GM21619 (cell line): ENCODE measurements at regions not wholly inside any gene's neighbourhood (a gene's known extent, or its start where the extent isn't known, plus 50 kb on each side); places are given as distances from the start of the nearest gene placed in this dataset.
"Not testable (repeated sequence)": the region's sequence is repeated elsewhere in the genome, so short reads cannot be mapped to it uniquely, and the experiment has no call there.

Experiments
- ATAC-seq: cut with Tn5 transposase; IDR thresholded peaks from one replicate; pipeline ENCODE4 v1.9.1; 2021; ENCODE audit not compliant: unreplicated experiment

- ATAC-seq, result no peak
Observed at GRCh38 chr1:47593013-47593568, 155.2 kb downstream of the FOXD2 start.

- ATAC-seq, result no peak
Observed at GRCh38 chr1:47593598-47594285, 155.9 kb downstream of the FOXD2 start.

GRCh38 chr1:47594627-47595026 is 156.8 kb downstream of the FOXD2 start:
- ATAC-seq, result no peak

- ATAC-seq, result no peak
Observed at GRCh38 chr1:47596328-47596727, 158.5 kb downstream of the FOXD2 start.

GRCh38 chr1:47598357-47598756 is 160.5 kb downstream of the FOXD2 start:
- no peak for ATAC-seq

GRCh38 chr1:47599777-47600176 is 161.9 kb downstream of the FOXD2 start:
- ATAC-seq, result no peak

- not testable (repeated sequence) for ATAC-seq
Observed at GRCh38 chr1:47602491-47602890, 164.6 kb downstream of the FOXD2 start.

GRCh38 chr1:47604869-47605268 is 167.0 kb downstream of the FOXD2 start:
- not testable (repeated sequence) for ATAC-seq

- no peak for ATAC-seq
Observed at GRCh38 chr1:47608296-47608875, 170.5 kb downstream of the FOXD2 start.

- no peak for ATAC-seq
Observed at GRCh38 chr1:47611992-47612391, 174.1 kb downstream of the FOXD2 start.

- ATAC-seq, result no peak
Observed at GRCh38 chr1:47612819-47613218, 175.0 kb downstream of the FOXD2 start.

- no peak for ATAC-seq
Observed at GRCh38 chr1:47616036-47616435, 178.2 kb downstream of the FOXD2 start.

- no peak for ATAC-seq
Observed at GRCh38 chr1:47616906-47617305, 179.1 kb downstream of the FOXD2 start.

GRCh38 chr1:47617381-47618221 is 179.8 kb downstream of the FOXD2 start:
- no peak for ATAC-seq

GRCh38 chr1:47618222-47618720 is 180.4 kb downstream of the FOXD2 start:
- ATAC-seq, result no peak

GRCh38 chr1:47618830-47619229 is 181.0 kb downstream of the FOXD2 start:
- ATAC-seq, result no peak

- no peak for ATAC-seq
Observed at GRCh38 chr1:47621483-47621882, 183.6 kb downstream of the FOXD2 start.

GRCh38 chr1:47621977-47622376 is 184.1 kb downstream of the FOXD2 start:
- ATAC-seq, result no peak

- ATAC-seq, result no peak
Observed at GRCh38 chr1:47622776-47623556, 185.1 kb downstream of the FOXD2 start.

GRCh38 chr1:47623557-47623940 is 185.7 kb downstream of the FOXD2 start:
- no peak for ATAC-seq

- no peak for ATAC-seq
Observed at GRCh38 chr1:47624531-47624930, 186.7 kb downstream of the FOXD2 start.
